ENCODE measurements at regions not wholly inside any gene's neighbourhood (a gene's known extent, or its start where the extent isn't known, plus 50 kb on each side); places are given as distances from the start of the nearest gene placed in this dataset.

DNA sequence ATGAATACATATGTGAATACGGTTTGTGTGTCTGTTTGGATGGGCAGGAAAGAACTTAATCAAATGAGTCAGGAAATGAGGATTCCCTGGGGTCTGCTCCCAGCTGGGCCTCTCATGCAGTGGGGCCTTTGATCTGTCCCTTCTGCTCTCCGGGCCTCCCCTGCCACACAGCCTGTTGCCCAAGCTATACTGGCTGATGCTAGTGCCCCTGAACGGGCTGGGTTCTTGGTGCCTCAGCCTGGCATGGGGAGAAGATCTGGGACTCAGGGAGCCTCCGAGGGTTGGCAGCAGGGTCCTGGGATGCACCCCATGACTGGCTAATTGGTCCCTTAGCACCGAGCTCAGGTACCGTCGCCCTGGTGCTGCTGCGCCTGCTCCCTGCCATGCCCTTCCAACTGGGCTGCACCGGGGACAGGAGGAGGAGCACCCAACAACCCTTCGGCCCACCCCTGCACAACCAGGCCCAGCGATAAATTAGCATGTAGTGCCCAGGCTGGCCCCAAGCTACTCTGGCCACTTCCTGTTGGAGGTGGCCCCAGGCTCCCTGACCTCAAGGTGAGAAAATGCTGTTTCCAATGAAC, 59.9 kb upstream of the DUSP5 start:
- TF ChIP-seq, protein P1, sequence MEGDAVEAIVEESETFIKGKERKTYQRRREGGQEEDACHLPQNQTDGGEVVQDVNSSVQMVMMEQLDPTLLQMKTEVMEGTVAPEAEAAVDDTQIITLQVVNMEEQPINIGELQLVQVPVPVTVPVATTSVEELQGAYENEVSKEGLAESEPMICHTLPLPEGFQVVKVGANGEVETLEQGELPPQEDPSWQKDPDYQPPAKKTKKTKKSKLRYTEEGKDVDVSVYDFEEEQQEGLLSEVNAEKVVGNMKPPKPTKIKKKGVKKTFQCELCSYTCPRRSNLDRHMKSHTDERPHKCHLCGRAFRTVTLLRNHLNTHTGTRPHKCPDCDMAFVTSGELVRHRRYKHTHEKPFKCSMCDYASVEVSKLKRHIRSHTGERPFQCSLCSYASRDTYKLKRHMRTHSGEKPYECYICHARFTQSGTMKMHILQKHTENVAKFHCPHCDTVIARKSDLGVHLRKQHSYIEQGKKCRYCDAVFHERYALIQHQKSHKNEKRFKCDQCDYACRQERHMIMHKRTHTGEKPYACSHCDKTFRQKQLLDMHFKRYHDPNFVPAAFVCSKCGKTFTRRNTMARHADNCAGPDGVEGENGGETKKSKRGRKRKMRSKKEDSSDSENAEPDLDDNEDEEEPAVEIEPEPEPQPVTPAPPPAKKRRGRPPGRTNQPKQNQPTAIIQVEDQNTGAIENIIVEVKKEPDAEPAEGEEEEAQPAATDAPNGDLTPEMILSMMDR (IDR thresholded peaks at IDR 0.05) = no peak
- no peak for TF ChIP-seq EZH2 (IDR thresholded peaks at IDR 0.05; ENCODE audit: borderline replicate concordance, insufficient read depth, low read depth, low read length, poor library complexity, severe bottlenecking)

All from B cell (primary cell).